ENCODE measurements at regions not wholly inside any gene's neighbourhood (a gene's known extent, or its start where the extent isn't known, plus 50 kb on each side); places are given as distances from the start of the nearest gene placed in this dataset.

DNA sequence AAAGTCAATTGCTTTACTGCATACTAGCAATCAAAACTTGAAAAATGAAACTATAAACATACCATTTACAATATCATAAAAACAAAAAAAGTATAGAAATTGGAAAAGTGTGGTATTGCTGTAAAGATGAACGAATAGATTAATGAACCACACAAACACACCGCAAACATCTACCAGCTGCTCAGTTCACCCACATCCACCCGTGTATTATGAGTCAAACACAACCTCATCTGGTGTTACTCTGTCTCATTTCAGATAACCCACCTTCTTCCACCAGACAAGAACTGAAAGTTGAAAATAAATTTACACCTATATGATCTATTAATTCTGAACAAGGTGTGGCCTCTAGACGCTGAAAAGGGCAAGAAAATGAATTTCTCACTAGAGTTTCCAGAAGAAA lies 53.3 kb downstream of the BLID start:
- DNase-seq: no peak

- no peak for DNase-seq
Measured at GRCh38 chr11:122059565-122059964, 56.5 kb downstream of the BLID start.

DNA sequence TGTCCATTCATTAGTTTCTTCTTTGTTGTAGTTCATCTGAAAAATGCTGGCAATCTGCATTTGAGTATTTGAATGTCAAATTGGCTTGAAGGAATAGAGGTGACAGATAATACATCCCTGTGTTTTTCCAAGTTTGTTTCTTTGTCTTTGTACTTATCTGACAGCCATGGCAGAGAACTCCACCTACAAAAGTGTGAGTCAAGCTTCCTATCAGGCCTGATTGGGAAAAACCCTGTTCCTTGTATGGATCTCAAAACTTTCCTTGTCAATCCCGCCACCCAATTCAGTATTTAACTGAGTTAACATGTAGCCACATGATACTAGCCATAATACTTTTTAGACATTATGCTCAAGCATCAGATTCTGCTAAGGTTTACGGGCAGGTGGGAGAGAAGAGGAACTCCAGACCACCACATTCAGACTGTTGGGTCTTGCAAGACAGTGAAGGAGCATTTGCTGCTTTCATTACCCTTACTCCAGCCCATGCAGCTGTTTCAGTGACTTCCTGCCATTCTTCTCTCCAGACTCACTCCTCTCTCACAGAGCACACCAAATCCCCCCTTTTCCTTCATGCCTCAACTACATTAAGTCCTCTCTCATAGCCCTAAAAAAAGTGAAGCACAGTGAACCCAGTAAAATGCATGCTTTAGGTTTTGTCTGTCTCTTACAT lies 65.9 kb downstream of the BLID start:
- no peak for DNase-seq

DNA sequence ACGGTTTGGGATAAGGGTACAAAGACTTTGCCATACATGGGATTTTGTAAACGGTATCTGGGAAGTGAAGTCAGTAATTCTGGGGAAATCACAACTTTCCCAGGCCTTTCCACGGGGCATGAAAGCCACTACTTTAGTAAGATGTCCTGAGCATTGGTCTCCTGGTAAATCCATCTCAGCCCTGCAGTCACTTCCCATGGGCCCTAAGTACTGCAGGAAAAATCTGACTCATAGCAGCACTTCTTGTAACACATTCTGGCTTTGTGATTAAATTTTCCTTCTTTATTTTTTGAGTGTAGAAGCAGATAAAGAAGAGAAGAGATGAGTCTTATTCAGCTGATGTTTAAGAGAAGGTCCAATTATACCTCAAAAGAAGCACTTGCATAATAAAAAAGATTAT lies 67.6 kb downstream of the BLID start:
- DNase-seq: no peak

GRCh38 chr11:122046846-122047245 lies 69.2 kb downstream of the BLID start:
- no peak for DNase-seq

DNA sequence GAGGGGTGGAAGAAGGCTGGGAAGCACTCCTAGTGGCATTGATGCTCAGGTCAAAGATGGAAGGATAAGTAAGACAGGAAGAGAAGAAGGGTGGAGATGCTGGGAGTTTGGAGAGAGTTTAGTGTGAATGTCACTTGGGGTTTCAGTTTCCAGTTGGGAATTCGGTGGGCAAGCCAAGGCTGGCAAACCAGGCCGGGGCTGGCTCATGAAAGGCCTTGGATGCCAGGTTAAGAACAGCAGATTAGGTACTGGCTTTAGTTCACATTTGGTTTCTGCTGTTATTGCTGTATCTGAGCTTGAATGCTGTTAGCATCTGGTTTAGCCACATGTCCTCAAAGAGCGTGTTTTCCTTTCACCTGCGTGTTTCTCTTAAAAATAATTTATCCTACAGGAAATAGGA lies 69.6 kb downstream of the BLID start:
- DNase-seq: no peak

DNA sequence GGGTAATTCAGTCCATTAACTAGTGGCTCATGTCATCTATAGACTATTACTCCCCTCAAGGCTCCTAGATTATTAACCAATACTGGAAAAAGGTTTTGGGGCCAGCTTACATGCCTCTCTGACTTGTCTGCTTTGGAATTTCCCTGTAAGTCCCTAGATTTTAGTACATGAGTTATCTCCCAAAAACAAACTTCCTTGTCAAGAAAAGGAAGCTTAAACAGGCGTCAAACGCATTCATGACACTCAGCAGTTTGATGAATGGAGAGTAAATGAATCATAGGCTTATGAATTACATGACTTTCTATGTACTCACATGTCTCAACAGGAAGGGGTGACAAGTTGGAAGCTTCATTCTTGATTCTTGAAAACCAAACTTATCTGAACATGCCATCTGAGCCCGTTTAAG lies 70.8 kb downstream of the BLID start:
- DNase-seq: no peak

GRCh38 chr11:122044086-122044485 lies 71.9 kb downstream of the BLID start:
- no peak for DNase-seq

GRCh38 chr11:122042981-122043380 lies 73.0 kb downstream of the BLID start:
- DNase-seq: no peak

- no peak for DNase-seq
Measured at GRCh38 chr11:122040464-122040863, 75.6 kb downstream of the BLID start.

GRCh38 chr11:122038543-122038942 lies 77.5 kb downstream of the BLID start:
- DNase-seq: no peak

DNA sequence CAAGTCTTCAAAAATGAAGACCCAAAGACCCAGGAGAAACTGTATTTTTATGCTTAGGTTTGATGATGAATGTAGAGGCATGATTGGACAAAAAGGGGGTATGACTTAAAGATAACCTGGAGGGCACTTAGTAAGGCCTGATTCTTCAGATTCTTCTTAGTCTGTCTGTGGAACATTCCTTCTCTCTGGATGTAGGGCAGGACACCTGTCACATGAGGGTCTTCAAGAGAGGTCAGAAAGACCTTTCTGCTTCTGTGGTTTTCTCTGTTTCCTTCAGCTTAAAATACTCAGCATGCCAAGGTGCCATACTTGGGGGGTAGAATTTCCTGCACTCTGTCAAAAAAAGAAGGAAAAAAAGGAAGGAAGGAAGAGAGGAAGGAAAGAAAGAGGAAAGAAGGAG lies 78.1 kb downstream of the BLID start:
- no peak for DNase-seq

GRCh38 chr11:122036493-122036892 lies 79.5 kb downstream of the BLID start:
- DNase-seq: no peak

DNA sequence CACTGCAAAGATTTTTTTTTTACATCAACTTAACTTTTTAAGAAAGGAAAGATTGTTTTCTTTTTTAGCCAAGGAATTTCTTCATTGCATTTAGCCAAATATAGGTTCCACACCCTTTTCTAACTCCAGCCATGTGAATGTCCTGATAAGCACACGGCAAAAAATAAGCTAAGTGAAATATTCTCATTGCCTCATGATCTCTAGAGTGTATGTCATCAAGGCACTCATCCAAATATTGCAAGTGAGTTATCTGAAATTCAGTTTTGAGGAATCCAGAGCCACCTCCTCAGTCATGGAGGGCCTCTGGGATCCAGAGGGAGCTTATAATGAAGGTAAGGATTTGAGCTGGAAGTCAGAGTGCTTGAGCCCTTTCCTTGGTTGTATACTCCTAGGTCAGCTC lies 80.0 kb downstream of the BLID start:
- no peak for DNase-seq

GRCh38 chr11:122033631-122034030 lies 82.4 kb downstream of the BLID start:
- no peak for DNase-seq

DNA sequence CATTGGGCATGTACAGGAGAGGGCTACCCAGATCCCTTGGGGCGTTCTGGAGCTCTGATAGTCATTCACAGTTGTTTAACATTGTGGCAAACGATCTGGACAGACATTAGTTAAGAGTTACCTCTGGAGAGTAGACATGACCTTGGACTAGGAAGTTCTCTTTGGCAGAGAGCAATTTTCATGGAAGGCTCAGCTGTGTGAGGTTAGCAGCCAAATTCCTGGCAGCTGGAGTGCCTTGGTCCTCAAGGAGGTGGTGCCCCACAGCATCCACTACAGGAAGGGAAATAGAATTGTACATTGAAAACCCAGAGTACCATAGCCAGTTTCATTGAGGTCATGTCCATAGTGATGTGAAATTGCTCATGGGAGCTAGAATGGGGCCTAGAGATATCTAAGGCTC lies 82.8 kb downstream of the BLID start:
- no peak for DNase-seq

DNA sequence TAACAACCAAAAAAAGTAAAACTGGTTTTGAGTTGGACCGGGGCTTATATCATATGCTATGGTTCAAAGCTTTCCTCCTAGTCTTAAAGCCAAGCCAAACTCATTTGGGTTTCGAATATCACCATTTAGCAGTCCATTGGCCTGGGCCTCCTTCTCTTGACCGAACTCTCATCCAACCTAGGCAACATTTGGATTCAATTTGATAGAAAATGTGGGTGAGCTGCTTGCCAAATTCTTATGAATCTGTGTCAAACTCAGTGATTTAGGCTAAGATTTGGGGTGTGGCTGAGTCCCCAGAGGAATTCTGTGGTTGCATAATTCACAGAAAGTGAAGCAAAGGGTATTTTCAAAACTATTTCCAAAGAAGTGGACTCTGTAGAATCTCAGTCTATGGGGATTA lies 83.7 kb downstream of the BLID start:
- DNase-seq: no peak

GRCh38 chr11:122031813-122032212 lies 84.2 kb downstream of the BLID start:
- no peak for DNase-seq

- DNase-seq: no peak
Measured at GRCh38 chr11:122030286-122030685, 85.7 kb downstream of the BLID start.

GRCh38 chr11:122028545-122028944 lies 87.5 kb downstream of the BLID start:
- DNase-seq: no peak

GRCh38 chr11:122028036-122028435 lies 88.0 kb downstream of the BLID start:
- DNase-seq: no peak

DNA sequence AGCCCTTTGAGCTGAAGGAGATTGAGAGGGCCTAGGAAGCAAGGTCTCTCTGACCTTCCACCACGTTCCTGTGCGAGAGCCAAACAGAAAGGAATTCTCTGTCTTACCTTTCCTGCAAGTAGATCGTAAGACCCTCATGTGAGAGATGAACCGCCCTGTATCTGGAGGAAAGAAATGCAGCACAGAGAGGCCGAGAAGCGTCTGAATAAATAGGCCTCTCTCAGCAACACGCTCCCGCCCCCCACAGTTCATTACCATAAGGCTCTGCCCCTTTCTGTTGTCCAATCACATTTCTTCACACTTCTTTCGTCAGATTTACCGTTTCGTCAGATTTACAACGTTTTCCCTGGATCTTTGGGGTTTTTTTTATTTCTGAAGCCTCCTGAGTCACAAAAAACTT lies 90.3 kb downstream of the BLID start:
- no peak for DNase-seq

- DNase-seq: no peak
Measured at GRCh38 chr11:122024278-122024677, 91.7 kb downstream of the BLID start.

DNA sequence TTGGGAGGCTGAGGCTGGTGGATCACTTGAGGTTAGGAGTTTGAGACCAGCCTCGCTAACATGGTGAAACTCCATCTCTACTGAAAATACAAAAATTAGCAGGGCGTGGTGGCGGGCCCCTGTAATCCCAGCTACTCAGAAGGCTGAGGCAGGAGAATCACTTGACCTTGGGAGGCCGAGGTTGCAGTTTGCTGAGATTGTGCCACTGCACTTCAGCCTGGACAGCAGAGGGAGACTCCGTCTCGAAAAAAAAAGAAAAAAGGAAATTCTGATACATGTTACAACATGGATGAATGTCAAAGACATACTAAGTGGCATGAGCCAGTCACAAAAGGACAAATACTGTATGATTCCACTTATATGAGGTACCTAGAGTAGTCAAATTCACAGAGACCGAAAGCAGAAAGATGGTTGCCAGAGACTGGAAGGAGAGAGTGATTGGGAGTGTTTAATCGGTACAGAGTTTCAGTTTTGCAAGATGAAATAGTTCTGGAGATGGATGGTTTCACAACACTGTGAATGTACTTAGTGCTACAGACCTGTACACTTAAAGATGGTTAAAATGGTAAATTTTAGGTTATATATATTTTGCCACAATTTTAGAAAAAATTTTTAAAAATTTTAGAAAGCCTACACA lies 92.3 kb downstream of the BLID start:
- DNase-seq: no peak

- no peak for DNase-seq
Measured at GRCh38 chr11:122022646-122023045, 93.4 kb downstream of the BLID start.

Data from 8988T (cell line).